ENCODE measurements at regions not wholly inside any gene's neighbourhood (a gene's known extent, or its start where the extent isn't known, plus 50 kb on each side); places are given as distances from the start of the nearest gene placed in this dataset.

DNA sequence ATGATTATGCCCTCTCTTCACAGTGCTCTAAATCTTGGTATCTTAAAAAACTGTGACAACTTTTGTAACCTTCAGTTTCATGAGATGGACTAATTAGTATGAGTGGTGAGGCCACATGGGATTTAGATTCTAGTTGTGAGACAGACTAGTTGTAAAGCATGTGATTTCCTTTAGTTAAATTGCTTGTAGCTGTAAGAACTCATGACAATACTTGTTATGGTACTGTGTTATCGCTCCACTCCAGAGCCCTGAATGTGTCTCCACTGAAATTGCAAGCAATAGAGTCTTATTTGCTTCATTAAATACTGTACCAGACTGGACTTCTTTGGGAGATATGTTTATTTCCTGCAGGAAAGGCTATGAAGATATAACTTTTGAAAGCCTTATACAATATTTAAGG lies 1198.3 kb upstream of the CDH6 start:
- DNase-seq (ENCODE audit: low read depth in 1 of 2, low spot score in 2 of 2) (no peak), FAIRE-seq (no peak)
- no peaks in the 10 kb centered on the region for H3K79me1 ChIP-seq (ENCODE audit: low read depth, low read length)
- H3K9me3 ChIP-seq (ENCODE audit: insufficient read depth in 2 of 2, low read depth in 1 of 2, low read length in 1 of 2), result no peaks in the 10 kb centered on the region
- no peak overlapping the region for H2AK5ac ChIP-seq (ENCODE audit: low read depth, low read length)
- H3K4me3 ChIP-seq (ENCODE audit: extremely low read depth in 1 of 4, insufficient read depth in 2 of 4, low read depth in 3 of 4, low read length in 4 of 4), result no peak overlapping the region
- no peaks in the 10 kb centered on the region for H3K4me1 ChIP-seq (replicated peaks in 1 of 4; ENCODE audit: control insufficient read depth in 3 of 4, insufficient read depth in 4 of 4, low read length in 3 of 4)
- ChIA-PET CTCF (ENCODE audit: partially characterized antibody) (no interaction called here), POLR2A (ENCODE audit: partially characterized antibody) (no interaction called here)
- H3K23me2 ChIP-seq (ENCODE audit: low read depth, low read length), result no peaks in the 10 kb centered on the region
- H2BK5ac ChIP-seq (ENCODE audit: low read depth, low read length), result no peak overlapping the region
- H4K20me1 ChIP-seq (replicated peaks in 1 of 2; ENCODE audit: control insufficient read depth in 1 of 2, insufficient read depth in 2 of 2, low read length in 2 of 2), result no peaks in the 10 kb centered on the region
- no peak overlapping the region for H3K56ac ChIP-seq (replicated peaks; ENCODE audit: insufficient read length, low read depth, low read length)
- H3K9ac ChIP-seq (replicated peaks in 1 of 4; ENCODE audit: extremely low read depth in 1 of 4, low read depth in 3 of 4, low read length in 3 of 4), result no peak overlapping the region
- no peak overlapping the region for H2BK15ac ChIP-seq (ENCODE audit: low read length)
- H2BK12ac ChIP-seq (ENCODE audit: low read depth, low read length), result no peak overlapping the region
- H3K36me3 ChIP-seq (ENCODE audit: control insufficient read depth in 2 of 4, insufficient read depth in 4 of 4, low read length in 3 of 4), result no peaks in the 10 kb centered on the region
- no peak overlapping the region for H2BK20ac ChIP-seq (ENCODE audit: low read length)
- H4K5ac ChIP-seq (ENCODE audit: insufficient read length, low read depth, low read length), result no peak overlapping the region
- no peaks in the 10 kb centered on the region for H3K27me3 ChIP-seq (replicated peaks in 1 of 4; ENCODE audit: control insufficient read depth in 3 of 4, extremely low read depth in 1 of 4, insufficient read depth in 3 of 4, low read length in 3 of 4)
- H3K27ac ChIP-seq (ENCODE audit: low read depth, low read length), result no peak overlapping the region
- H4K8ac ChIP-seq (ENCODE audit: extremely low read depth, insufficient read depth, low read length), result no peak overlapping the region
- H3K4me2 ChIP-seq (ENCODE audit: insufficient read depth in 1 of 2, low read depth in 2 of 2, low read length in 2 of 2), result no peak overlapping the region
- H3K23ac ChIP-seq (ENCODE audit: insufficient read length), result no peak overlapping the region
- no peak overlapping the region for H3K4ac ChIP-seq (replicated peaks; ENCODE audit: insufficient read length, low read depth, low read length)
- WGBS, 2 experiments (ENCODE audit: extremely low coverage in 1 of 2, insufficient coverage in 1 of 2, insufficient read length in 1 of 2, insufficient replicate concordance in 2 of 2, low coverage in 1 of 2, low lambda C conversion rate in 2 of 2, missing lambda C conversion rate in 1 of 2), result 91% methylated on average over 1 of the region's 1 CpG; no CpG with 5 or more reads in 1 of the 2 experiments
- H4K91ac ChIP-seq (replicated peaks; ENCODE audit: insufficient read length, low read length), result no peak overlapping the region
- no peak overlapping the region for H2BK120ac ChIP-seq (replicated peaks; ENCODE audit: low read depth, low read length)
- H3K79me2 ChIP-seq (ENCODE audit: control insufficient read depth in 1 of 2, insufficient read depth in 2 of 2, low read length in 2 of 2), result no peaks in the 10 kb centered on the region
- H3K14ac ChIP-seq (ENCODE audit: insufficient read length), result no peak overlapping the region
- no peak overlapping the region for H3K18ac ChIP-seq (ENCODE audit: extremely low read depth, low read length)
- no peak overlapping the region for H2AFZ ChIP-seq (ENCODE audit: low read length)
- TF ChIP-seq RAD21 (IDR thresholded peaks at IDR 0.05 in 1 of 2, conservative IDR thresholded peaks at IDR 0.05 in 1 of 2; ENCODE audit: low read depth in 2 of 2, low read length in 2 of 2), result no peak
- TF ChIP-seq SP4 (IDR thresholded peaks at IDR 0.05; ENCODE audit: low read length), result no peak
- no peak for TF ChIP-seq HDAC2 (IDR thresholded peaks at IDR 0.05; ENCODE audit: borderline replicate concordance in 1 of 2, low read depth in 2 of 2, low read length in 2 of 2)
- TF ChIP-seq GABPA (IDR thresholded peaks at IDR 0.05; ENCODE audit: borderline replicate concordance, insufficient read depth, low read length), result no peak
- no peak for TF ChIP-seq SP1 (IDR thresholded peaks at IDR 0.05; ENCODE audit: low read depth, low read length)
- no peak for TF ChIP-seq RBBP5 (IDR thresholded peaks at IDR 0.05; ENCODE audit: borderline replicate concordance, low read depth, low read length)
- TF ChIP-seq, protein P1, sequence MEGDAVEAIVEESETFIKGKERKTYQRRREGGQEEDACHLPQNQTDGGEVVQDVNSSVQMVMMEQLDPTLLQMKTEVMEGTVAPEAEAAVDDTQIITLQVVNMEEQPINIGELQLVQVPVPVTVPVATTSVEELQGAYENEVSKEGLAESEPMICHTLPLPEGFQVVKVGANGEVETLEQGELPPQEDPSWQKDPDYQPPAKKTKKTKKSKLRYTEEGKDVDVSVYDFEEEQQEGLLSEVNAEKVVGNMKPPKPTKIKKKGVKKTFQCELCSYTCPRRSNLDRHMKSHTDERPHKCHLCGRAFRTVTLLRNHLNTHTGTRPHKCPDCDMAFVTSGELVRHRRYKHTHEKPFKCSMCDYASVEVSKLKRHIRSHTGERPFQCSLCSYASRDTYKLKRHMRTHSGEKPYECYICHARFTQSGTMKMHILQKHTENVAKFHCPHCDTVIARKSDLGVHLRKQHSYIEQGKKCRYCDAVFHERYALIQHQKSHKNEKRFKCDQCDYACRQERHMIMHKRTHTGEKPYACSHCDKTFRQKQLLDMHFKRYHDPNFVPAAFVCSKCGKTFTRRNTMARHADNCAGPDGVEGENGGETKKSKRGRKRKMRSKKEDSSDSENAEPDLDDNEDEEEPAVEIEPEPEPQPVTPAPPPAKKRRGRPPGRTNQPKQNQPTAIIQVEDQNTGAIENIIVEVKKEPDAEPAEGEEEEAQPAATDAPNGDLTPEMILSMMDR (IDR thresholded peaks at IDR 0.05; ENCODE audit: control extremely low read depth in 1 of 3, insufficient read depth in 1 of 3, low read depth in 1 of 3, low read length in 3 of 3), result no peak
- TF ChIP-seq EP300 (IDR thresholded peaks at IDR 0.05; ENCODE audit: borderline replicate concordance in 1 of 2, low read depth in 2 of 2, low read length in 2 of 2), result no peak
- no peak for TF ChIP-seq JUND (IDR thresholded peaks at IDR 0.05; ENCODE audit: low read length)
- TF ChIP-seq ZNF274 (IDR thresholded peaks at IDR 0.05; ENCODE audit: borderline replicate concordance, extremely low read depth, low read length), result no peak
- TF ChIP-seq BRCA1 (IDR thresholded peaks at IDR 0.05; ENCODE audit: low read depth, low read length), result no peak
- TF ChIP-seq SAP30 (IDR thresholded peaks at IDR 0.05; ENCODE audit: insufficient read depth, insufficient replicate concordance, low read length), result no peak

Data from H1 (cell line).